GM23248 (cell line): ENCODE measurements at regions not wholly inside any gene's neighbourhood (a gene's known extent, or its start where the extent isn't known, plus 50 kb on each side); places are given as distances from the start of the nearest gene placed in this dataset.

Experiments used
- DNase-seq: peaks from one replicate; pipeline ENCODE4 v3.0.0-alpha.2; 2015
- H2AFZ ChIP-seq: fragments of 200-600 bp; sonication (generic); 2 replicates; pipeline ENCODE4 v1.6.1; 2016; ENCODE audit warnings: antibody characterized with exemption
- H3F3A ChIP-seq: fragments of 200-600 bp; sonication (generic); 2 replicates; pipeline ENCODE4 v1.6.1; 2016; ENCODE audit warnings: mild to moderate bottlenecking, antibody characterized with exemption, mixed run types; ENCODE audit not compliant: insufficient read depth
- H3K27ac ChIP-seq: fragments of 200-600 bp; sonication (generic); 2 replicates; pipeline ENCODE4 v1.5.1; 2016; ENCODE audit warnings: mild to moderate bottlenecking
- H3K27me3 ChIP-seq: fragments of 200-600 bp; sonication (generic); replicated peaks from 2 replicates; pipeline ENCODE4 v1.6.1; 2016; ENCODE audit warnings: mild to moderate bottlenecking; ENCODE audit not compliant: insufficient read depth
- H3K36me3 ChIP-seq: fragments of 200-600 bp; sonication (generic); 2 replicates; pipeline ENCODE4 v1.6.1; 2016; ENCODE audit warnings: low read depth, mild to moderate bottlenecking
- H3K4me1 ChIP-seq: fragments of 200-600 bp; sonication (generic); 2 replicates; pipeline ENCODE4 v1.6.1; 2016; ENCODE audit warnings: mild to moderate bottlenecking; ENCODE audit not compliant: insufficient read depth
- H3K4me2 ChIP-seq: fragments of 200-600 bp; sonication (generic); one replicate; pipeline ENCODE4 v1.6.1; 2016; ENCODE audit warnings: mild to moderate bottlenecking; ENCODE audit not compliant: unreplicated experiment
- H3K4me3 ChIP-seq: fragments of 200-600 bp; sonication (generic); 2 replicates; pipeline ENCODE4 v1.5.1; 2016; ENCODE audit warnings: mild to moderate bottlenecking
- H3K79me2 ChIP-seq: fragments of 200-600 bp; sonication (generic); 2 replicates; pipeline ENCODE4 v1.6.1; 2016; ENCODE audit warnings: mild to moderate bottlenecking; ENCODE audit not compliant: insufficient read depth
- H3K9ac ChIP-seq: fragments of 200-600 bp; sonication (generic); 2 replicates; pipeline ENCODE4 v1.6.1; 2016; ENCODE audit warnings: mild to moderate bottlenecking
- H3K9me2 ChIP-seq: fragments of 200-600 bp; sonication (generic); 2 replicates; pipeline ENCODE4 v1.6.1; 2016; ENCODE audit warnings: mixed run types, mild to moderate bottlenecking, moderate library complexity; ENCODE audit not compliant: insufficient read depth
- H3K9me3 ChIP-seq: fragments of 200-600 bp; sonication (generic); one replicate; pipeline ENCODE4 v1.6.1; 2017; ENCODE audit warnings: low read depth
- H4K20me1 ChIP-seq: fragments of 200-600 bp; sonication (generic); 2 replicates; pipeline ENCODE4 v1.6.0; 2016; ENCODE audit not compliant: insufficient read depth
- EZH2 ChIP-seq: fragments of 200-600 bp; sonication (generic); IDR thresholded peaks from 2 replicates; pipeline ENCODE4 v1.6.1; 2018; ENCODE audit warnings: antibody characterized with exemption, mild to moderate bottlenecking; ENCODE audit not compliant: insufficient read depth, poor library complexity, severe bottlenecking
- EZH2phosphoT487 ChIP-seq: fragments of 200-600 bp; sonication (generic); IDR thresholded peaks from 2 replicates; pipeline ENCODE4 v1.6.1; 2018; ENCODE audit warnings: antibody characterized with exemption, moderate library complexity, mild to moderate bottlenecking, low read depth; ENCODE audit not compliant: insufficient read depth
- WGBS, 2 experiments: methylation state at CpG; one replicate each; pipeline ENCODE4 v1.1.6; 2015 to 2017; ENCODE audit warnings: low lambda C conversion rate in 2 of 2, low coverage in 1 of 2; ENCODE audit errors: missing lambda C conversion rate in 2 of 2; 5-methylcytosine and 5-hydroxymethylcytosine counted together
- in situ Hi-C: fragments of 300-500 bp; cut with MboI; formaldehyde crosslinking; loops from 2 replicates; pipeline ENCODE4 v1.15.0; 2020

GRCh38 chr11:112834277-112834755 lies 126.9 kb upstream of the NCAM1 start:
- no peaks in the 10 kb centered on the region for H3K9me3 ChIP-seq
- no peak overlapping the region for H3K27ac ChIP-seq
- no peaks in the 10 kb centered on the region for H3K9me2 ChIP-seq
- no peak overlapping the region for H2AFZ ChIP-seq
- DNase-seq: no peak
- no peaks in the 10 kb centered on the region for H3K4me1 ChIP-seq
- in situ Hi-C loops: no loop called here
- no peak for TF ChIP-seq EZH2phosphoT487
- no peak for TF ChIP-seq EZH2
- no peaks in the 10 kb centered on the region for H4K20me1 ChIP-seq
- no peaks in the 10 kb centered on the region for H3K27me3 ChIP-seq
- 20 to 43% methylated on average over 5 of the region's 5 CpGs for WGBS, 2 experiments
- H3K36me3 ChIP-seq: no peaks in the 10 kb centered on the region
- H3K4me2 ChIP-seq: no peak overlapping the region
- no peaks in the 10 kb centered on the region for H3K79me2 ChIP-seq
- H3F3A ChIP-seq: no peaks in the 10 kb centered on the region
- no peak overlapping the region for H3K4me3 ChIP-seq
- no peak overlapping the region for H3K9ac ChIP-seq

DNA sequence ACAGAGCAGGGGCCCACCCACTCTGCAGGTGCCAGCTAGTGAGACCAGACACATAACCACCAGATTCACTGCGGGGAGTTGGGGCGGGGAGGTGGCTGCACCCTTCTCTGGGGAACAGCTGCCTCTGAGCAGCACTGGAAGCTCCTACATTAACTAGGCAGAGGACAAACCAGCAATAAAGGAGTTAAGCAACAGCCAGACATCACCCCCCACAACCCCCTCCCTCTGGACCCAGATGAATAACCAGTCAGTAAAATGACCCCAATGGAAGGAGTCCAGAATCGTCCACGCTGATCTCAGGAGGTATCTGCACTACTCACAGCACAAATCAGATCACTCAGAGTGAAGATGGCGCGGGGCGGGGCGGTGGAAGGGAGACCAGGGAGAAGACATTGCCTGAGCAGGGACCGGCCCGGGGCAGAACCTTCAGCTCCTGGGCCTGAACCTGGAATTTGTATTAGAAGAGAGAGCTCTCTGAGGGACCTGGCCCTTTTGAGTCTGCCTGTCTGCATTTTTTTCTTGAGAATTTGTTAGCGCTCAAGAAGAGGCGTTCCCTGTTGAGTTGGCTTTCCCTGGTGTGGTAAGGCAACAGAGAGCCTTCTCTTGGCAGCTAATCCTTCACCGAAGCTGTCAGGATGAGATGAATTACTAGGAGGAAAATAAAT lies 125.5 kb upstream of the NCAM1 start:
- WGBS, 2 experiments: 46 to 55% methylated on average over 13 of the region's 13 CpGs
- no peak overlapping the region for H3K4me2 ChIP-seq

DNA sequence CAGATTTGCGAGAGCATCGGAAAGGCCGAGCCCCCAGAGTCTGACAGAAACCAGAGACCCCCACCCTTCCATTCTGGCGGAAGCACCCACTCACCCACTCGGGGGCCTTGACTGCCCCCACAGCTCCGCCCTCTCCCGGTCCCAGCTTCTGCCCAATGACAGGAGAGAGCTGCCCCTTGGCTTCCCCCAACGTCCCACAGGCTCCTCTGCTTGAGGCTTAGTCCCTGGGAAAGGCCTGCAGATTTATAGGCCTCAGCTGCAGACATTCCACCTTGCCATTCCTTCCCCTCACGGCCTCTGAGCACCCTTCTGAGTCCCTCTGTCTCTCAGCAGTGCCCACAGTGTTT lies 125.0 kb upstream of the NCAM1 start:
- H3K4me3 ChIP-seq: no peak overlapping the region
- 52 to 61% methylated on average over 9 of the region's 9 CpGs for WGBS, 2 experiments
- no peaks in the 10 kb centered on the region for H3K27me3 ChIP-seq
- no peaks in the 10 kb centered on the region for H4K20me1 ChIP-seq
- H3K4me1 ChIP-seq: no peaks in the 10 kb centered on the region
- no peak overlapping the region for H3K9ac ChIP-seq
- no peaks in the 10 kb centered on the region for H3K9me2 ChIP-seq
- no peak overlapping the region for H3K4me2 ChIP-seq
- H3K36me3 ChIP-seq: no peaks in the 10 kb centered on the region
- H3F3A ChIP-seq: no peaks in the 10 kb centered on the region
- H3K27ac ChIP-seq: no peak overlapping the region
- in situ Hi-C loops: no loop called here
- H2AFZ ChIP-seq: no peak overlapping the region
- no peaks in the 10 kb centered on the region for H3K79me2 ChIP-seq
- no peak for DNase-seq
- TF ChIP-seq EZH2phosphoT487 (no peak), EZH2 (no peak)
- no peaks in the 10 kb centered on the region for H3K9me3 ChIP-seq

More for the DNA sequence above, 125.5 kb upstream of the NCAM1 start:
- DNase-seq: no peak
- H2AFZ ChIP-seq: no peak overlapping the region
- no peaks in the 10 kb centered on the region for H3K36me3 ChIP-seq
- H3K9ac ChIP-seq: no peak overlapping the region
- H3K9me2 ChIP-seq: no peaks in the 10 kb centered on the region
- H3K27ac ChIP-seq: no peak overlapping the region
- in situ Hi-C loops: no loop called here
- no peaks in the 10 kb centered on the region for H3K27me3 ChIP-seq
- H3K4me1 ChIP-seq: no peaks in the 10 kb centered on the region
- no peaks in the 10 kb centered on the region for H3K9me3 ChIP-seq
- no peak overlapping the region for H3K4me3 ChIP-seq
- H4K20me1 ChIP-seq: no peaks in the 10 kb centered on the region
- H3F3A ChIP-seq: no peaks in the 10 kb centered on the region
- no peak for TF ChIP-seq EZH2phosphoT487
- TF ChIP-seq EZH2: no peak
- no peaks in the 10 kb centered on the region for H3K79me2 ChIP-seq

DNA sequence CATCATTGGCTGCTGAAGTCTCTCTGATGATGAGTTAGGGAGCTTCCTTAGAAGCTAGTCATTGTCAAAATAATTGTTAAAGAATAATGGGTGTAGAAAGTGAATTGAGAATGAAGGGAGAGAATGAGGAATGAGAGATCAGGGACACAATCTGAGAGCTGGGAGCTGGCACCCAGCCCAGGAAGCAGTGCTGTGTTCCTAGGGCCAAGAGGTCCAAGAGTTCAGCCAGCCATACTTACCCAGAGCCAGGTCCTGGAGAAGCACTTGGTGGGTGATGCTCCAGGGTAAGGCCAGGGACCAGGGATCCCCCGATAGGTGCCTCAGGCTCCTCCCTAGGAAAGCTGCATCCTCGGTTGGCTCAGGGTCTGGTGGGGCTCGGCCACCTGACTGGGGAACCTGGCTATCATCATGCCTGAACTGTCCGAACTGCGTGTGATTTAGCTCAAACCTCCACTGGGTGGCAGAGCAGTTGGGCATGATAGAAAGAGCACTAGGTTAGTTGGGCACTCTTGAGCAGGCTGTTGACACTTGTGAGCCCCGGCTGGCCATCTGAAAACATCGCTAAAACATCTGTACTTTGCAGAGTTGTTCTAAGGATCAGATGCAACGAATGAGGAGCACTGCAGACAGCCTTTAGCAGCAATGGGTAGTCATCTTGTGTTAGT lies 123.9 kb upstream of the NCAM1 start:
- Histone ChIP-seq H3K79me2 (no peaks in the 10 kb centered on the region), H2AFZ (no peak overlapping the region), H3K4me3 (no peak overlapping the region), H3K9me3 (no peaks in the 10 kb centered on the region), H3F3A (no peaks in the 10 kb centered on the region), H3K4me1 (no peaks in the 10 kb centered on the region), H4K20me1 (no peaks in the 10 kb centered on the region), H3K27me3 (no peaks in the 10 kb centered on the region), H3K27ac (no peak overlapping the region), H3K9ac (no peak overlapping the region), H3K9me2 (no peaks in the 10 kb centered on the region), H3K36me3 (no peaks in the 10 kb centered on the region), H3K4me2 (no peak overlapping the region)
- WGBS, 2 experiments: 56 to 66% methylated on average over 7 to 8 of the region's 8 CpGs
- TF ChIP-seq EZH2phosphoT487 (no peak), EZH2 (no peak)
- in situ Hi-C loops: no loop called here
- peak; percentile 3 for DNase-seq
